Colonic mucosa (tissue), 4 donors: ENCODE measurements at regions not wholly inside any gene's neighbourhood (a gene's known extent, or its start where the extent isn't known, plus 50 kb on each side); places are given as distances from the start of the nearest gene placed in this dataset.
"Not testable (repeated sequence)": the region's sequence is repeated elsewhere in the genome, so short reads cannot be mapped to it uniquely, and the experiment has no call there.

ENCODE experiments used
- DNase-seq: peaks from one replicate; pipeline ENCODE4 v3.0.0-alpha.2; 2020
- H3K27ac ChIP-seq: fragments of 200-600 bp; one replicate; pipeline ENCODE4 v1.8.0; 2021
- H3K27me3 ChIP-seq: fragments of 200-600 bp; one replicate; pipeline ENCODE4 v1.8.0; 2021
- H3K36me3 ChIP-seq: fragments of 200-600 bp; one replicate; pipeline ENCODE4 v1.8.0; 2021
- H3K4me1 ChIP-seq: fragments of 200-600 bp; one replicate; pipeline ENCODE4 v1.8.0; 2021; ENCODE audit warnings: mild to moderate bottlenecking
- H3K4me3 ChIP-seq: fragments of 200-600 bp; one replicate; pipeline ENCODE4 v1.8.0; 2021
- H3K9ac ChIP-seq, 2 donors: one replicate each; pipeline ENCODE4 v1.7.0; 2013; ENCODE audit warnings: control low read depth in 2 of 2, low read depth in 2 of 2, low read length in 2 of 2
- H3K9me3 ChIP-seq: fragments of 200-600 bp; one replicate; pipeline ENCODE4 v1.8.0; 2021
- intact Hi-C: fragments of 100-400 bp; cut with DNase I; formaldehyde crosslinking; loops from one replicate; pipeline ENCODE4 v1.14.1; 2022
- TF ChIP-seq, protein P1 (sequence below): fragments of 200-600 bp; IDR thresholded peaks from one replicate; pipeline ENCODE4 v1.8.0; 2022; ENCODE audit warnings: antibody characterized with exemption, mild to moderate bottlenecking
- donor health status: healthy.
- donor health status: DM: no; HTN: no; CAD: no.
- donor health status: DM: no; HTN: no; CAD: no.

GRCh38 chrX:63581906-63582305 lies 203.1 kb downstream of the ARHGEF9 start:
- H3K27ac ChIP-seq, result no peak overlapping the region
- H3K36me3 ChIP-seq, result no peaks in the 10 kb centered on the region
- H3K4me1 ChIP-seq, result no peaks in the 10 kb centered on the region
- H3K9me3 ChIP-seq, result no peaks in the 10 kb centered on the region
- no peak overlapping the region for H3K4me3 ChIP-seq
- TF ChIP-seq, protein P1, sequence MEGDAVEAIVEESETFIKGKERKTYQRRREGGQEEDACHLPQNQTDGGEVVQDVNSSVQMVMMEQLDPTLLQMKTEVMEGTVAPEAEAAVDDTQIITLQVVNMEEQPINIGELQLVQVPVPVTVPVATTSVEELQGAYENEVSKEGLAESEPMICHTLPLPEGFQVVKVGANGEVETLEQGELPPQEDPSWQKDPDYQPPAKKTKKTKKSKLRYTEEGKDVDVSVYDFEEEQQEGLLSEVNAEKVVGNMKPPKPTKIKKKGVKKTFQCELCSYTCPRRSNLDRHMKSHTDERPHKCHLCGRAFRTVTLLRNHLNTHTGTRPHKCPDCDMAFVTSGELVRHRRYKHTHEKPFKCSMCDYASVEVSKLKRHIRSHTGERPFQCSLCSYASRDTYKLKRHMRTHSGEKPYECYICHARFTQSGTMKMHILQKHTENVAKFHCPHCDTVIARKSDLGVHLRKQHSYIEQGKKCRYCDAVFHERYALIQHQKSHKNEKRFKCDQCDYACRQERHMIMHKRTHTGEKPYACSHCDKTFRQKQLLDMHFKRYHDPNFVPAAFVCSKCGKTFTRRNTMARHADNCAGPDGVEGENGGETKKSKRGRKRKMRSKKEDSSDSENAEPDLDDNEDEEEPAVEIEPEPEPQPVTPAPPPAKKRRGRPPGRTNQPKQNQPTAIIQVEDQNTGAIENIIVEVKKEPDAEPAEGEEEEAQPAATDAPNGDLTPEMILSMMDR, result no peak
- intact Hi-C loops, result no loop called here
- DNase-seq, result no peak
- no peak overlapping the region for H3K9ac ChIP-seq
- H3K27me3 ChIP-seq, result no peaks in the 10 kb centered on the region

DNA sequence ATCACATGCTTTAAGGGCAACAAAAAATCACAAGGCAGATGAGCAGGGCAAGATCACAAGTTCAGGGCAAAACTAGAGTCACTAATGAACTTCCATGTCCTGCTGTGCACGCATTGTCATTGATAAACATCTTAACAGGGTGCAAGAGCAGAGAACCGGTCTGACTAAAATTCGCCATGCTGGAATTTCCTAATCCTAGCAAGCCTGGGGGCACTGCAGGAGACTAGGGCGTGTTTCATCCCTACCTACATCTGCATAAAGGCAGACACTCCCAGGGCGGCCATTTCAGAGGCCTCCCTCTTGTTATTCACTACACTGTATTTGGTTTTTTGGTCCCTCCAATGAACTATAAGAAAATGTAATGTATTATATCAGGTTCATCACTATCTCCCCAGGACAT lies 203.6 kb downstream of the ARHGEF9 start:
- H3K9ac ChIP-seq, result no peak overlapping the region
- H3K27ac ChIP-seq, result no peak overlapping the region
- no peaks in the 10 kb centered on the region for H3K27me3 ChIP-seq
- H3K9me3 ChIP-seq, result no peaks in the 10 kb centered on the region
- no peaks in the 10 kb centered on the region for H3K36me3 ChIP-seq
- DNase-seq, result no peak
- H3K4me1 ChIP-seq, result no peaks in the 10 kb centered on the region
- intact Hi-C loops, result no loop called here
- H3K4me3 ChIP-seq, result no peak overlapping the region
- TF ChIP-seq, protein P1, result no peak

GRCh38 chrX:63576533-63576932 lies 208.5 kb downstream of the ARHGEF9 start:
- no peak overlapping the region for H3K4me3 ChIP-seq
- H3K9me3 ChIP-seq, result no peaks in the 10 kb centered on the region
- H3K4me1 ChIP-seq, result no peaks in the 10 kb centered on the region
- TF ChIP-seq, protein P1, result no peak
- intact Hi-C loops, result no loop called here
- no peak overlapping the region for H3K9ac ChIP-seq
- no peaks in the 10 kb centered on the region for H3K27me3 ChIP-seq
- H3K36me3 ChIP-seq, result no peaks in the 10 kb centered on the region
- no peak overlapping the region for H3K27ac ChIP-seq
- no peak for DNase-seq

DNA sequence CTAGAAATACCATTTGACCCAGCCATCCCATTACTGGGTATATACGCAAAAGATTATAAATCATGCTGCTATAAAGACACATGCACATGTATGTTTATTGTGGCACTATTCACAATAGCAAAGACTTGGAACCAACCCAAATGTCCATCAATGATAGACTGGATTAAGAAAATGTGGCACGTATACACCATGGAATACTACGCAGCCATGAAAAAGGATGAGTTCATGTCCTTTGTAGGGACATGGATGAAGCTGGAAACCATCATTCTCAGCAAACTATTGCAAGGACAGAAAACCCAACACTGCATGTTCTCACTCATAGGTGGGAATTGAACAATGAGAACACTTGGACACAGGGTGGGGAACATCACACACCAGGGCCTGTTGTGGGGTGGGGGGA lies 209.3 kb downstream of the ARHGEF9 start:
- H3K27ac ChIP-seq, H3K9ac ChIP-seq, H3K36me3 ChIP-seq, DNase-seq, H3K4me3 ChIP-seq, intact Hi-C loops, H3K27me3 ChIP-seq, H3K9me3 ChIP-seq, H3K4me1 ChIP-seq: not testable (repeated sequence)

- no peak for DNase-seq
- Histone ChIP-seq H3K4me1 (no peaks in the 10 kb centered on the region), H3K9me3 (no peaks in the 10 kb centered on the region), H3K9ac (no peak overlapping the region), H3K36me3 (no peaks in the 10 kb centered on the region), H3K27ac (no peak overlapping the region), H3K27me3 (no peaks in the 10 kb centered on the region), H3K4me3 (no peak overlapping the region)
- intact Hi-C loops, result no loop called here
- TF ChIP-seq, protein P1, result no peak
Measured at GRCh38 chrX:63566856-63567255, 215.7 kb upstream of the SPIN4 start.

DNA sequence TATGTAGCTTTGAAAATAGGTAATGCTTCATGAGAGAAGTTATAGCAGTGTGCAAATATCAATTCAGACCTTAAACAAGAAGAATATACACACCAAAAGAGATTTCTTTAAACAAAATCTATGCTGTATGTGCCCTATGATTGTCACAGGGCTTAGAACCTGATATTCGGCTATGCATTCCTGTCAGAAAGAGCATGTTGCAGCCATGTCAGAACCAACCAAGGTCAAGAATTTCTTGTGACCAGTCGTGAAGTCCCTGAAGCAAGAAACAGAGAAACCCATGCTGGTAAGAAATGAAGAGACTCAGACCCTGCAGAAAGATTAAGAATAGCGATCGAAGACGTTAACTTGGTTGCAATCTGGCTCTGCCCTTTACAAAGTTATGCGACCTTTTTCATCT lies 210.3 kb upstream of the SPIN4 start:
- H3K4me3 ChIP-seq, result peak overlapping the region; percentile 43
- H3K4me1 ChIP-seq, result no peaks in the 10 kb centered on the region
- peak overlapping the region in 1 of 2 donors; percentile 48 for H3K9ac ChIP-seq
- no peak overlapping the region for H3K27ac ChIP-seq
- no peak for DNase-seq
- intact Hi-C loops, result no loop called here
- no peaks in the 10 kb centered on the region for H3K27me3 ChIP-seq
- H3K9me3 ChIP-seq, result no peaks in the 10 kb centered on the region
- TF ChIP-seq, protein P1, result no peak
- no peaks in the 10 kb centered on the region for H3K36me3 ChIP-seq
